Gastrocnemius medialis (tissue), 4 donors: ENCODE measurements at regions not wholly inside any gene's neighbourhood (a gene's known extent, or its start where the extent isn't known, plus 50 kb on each side); places are given as distances from the start of the nearest gene placed in this dataset.

Source experiments
- ATAC-seq, 2 donors: fragments of 150-250 bp; one replicate each; pipeline ENCODE4 v1.9.1; 2016
- DNase-seq, 2 donors: peaks; one replicate each; pipeline ENCODE4 v3.0.0-alpha.2; 2019
- H3K27ac ChIP-seq, 4 donors: fragments of 200-600 bp; sonication (generic); 1 replicate in 1 of 4; 2 replicates in 3 of 4; pipeline ENCODE4 v1.5.1; 2016 to 2018; ENCODE audit warnings: mild to moderate bottlenecking in 2 of 4, moderate library complexity in 1 of 4
- H3K27me3 ChIP-seq, 3 donors: fragments of 200-600 bp; sonication (generic) in 2 of 3; 1 replicate in 1 of 3; 2 replicates in 2 of 3; pipeline versions ENCODE4 v1.5.1 to v1.6.0; 2016 to 2019; ENCODE audit warnings: mild to moderate bottlenecking in 1 of 3, moderate library complexity in 1 of 3
- H3K36me3 ChIP-seq, 2 donors: fragments of 200-600 bp; sonication (generic) in 1 of 2; one replicate each; pipeline ENCODE4 v1.5.1; 2017 to 2018
- H3K4me1 ChIP-seq, 2 donors: fragments of 200-600 bp; sonication (generic) in 1 of 2; one replicate each; pipeline ENCODE4 v1.5.1; 2016 to 2017; ENCODE audit warnings: mild to moderate bottlenecking in 2 of 2
- H3K4me3 ChIP-seq, 4 donors: fragments of 200-600 bp; sonication (generic) in 3 of 4; 1 replicate in 1 of 4; 2 replicates in 3 of 4; pipeline ENCODE4 v1.5.1; 2016 to 2019; ENCODE audit warnings: mild to moderate bottlenecking in 2 of 4
- H3K9me3 ChIP-seq, 3 donors: fragments of 200-600 bp; sonication (generic) in 2 of 3; 1 replicate in 1 of 3; 2 replicates in 2 of 3; pipeline ENCODE4 v1.5.1; 2016 to 2019
- CTCF ChIP-seq, 5 experiments: fragments of 450-650 bp in 3 of 5; fragments of 200-600 bp in 2 of 5; sonication (generic) in 2 of 5; IDR thresholded peaks in 4 of 5; conservative IDR thresholded peaks in 1 of 5; 1 replicate in 4 of 5; 2 replicates in 1 of 5; pipeline ENCODE4 v1.5.1; 2016 to 2019; ENCODE audit warnings: antibody characterized with exemption in 5 of 5, mild to moderate bottlenecking in 3 of 5, moderate library complexity in 3 of 5
- POLR2A ChIP-seq, 2 donors: fragments of 450-650 bp; IDR thresholded peaks; one replicate each; pipeline ENCODE4 v1.6.1; 2017; ENCODE audit warnings: antibody characterized with exemption in 2 of 2, mild to moderate bottlenecking in 2 of 2, moderate library complexity in 2 of 2
- in situ Hi-C, 4 donors: fragments of 200-750 bp; cut with MboI; loops; one replicate each; pipeline versions ENCODE4 v1.15.0 to v1.8.0; 2017; ENCODE audit warnings: low sequenced_read_pairs in 4 of 4
- intact Hi-C: fragments of 100-400 bp; cut with DNase I; formaldehyde crosslinking; loops from one replicate; pipeline ENCODE4 v1.15.1; 2023; ENCODE audit warnings: low total_unique reads

- Histone ChIP-seq H3K27me3 (no peaks in the 10 kb centered on the region), H3K4me1 (no peaks in the 10 kb centered on the region), H3K4me3 (no peak overlapping the region), H3K27ac (no peak overlapping the region), H3K36me3 (no peaks in the 10 kb centered on the region), H3K9me3 (no peaks in the 10 kb centered on the region)
- in situ Hi-C loops (no loop called here), intact Hi-C loops (no loop called here)
- no peak for TF ChIP-seq CTCF (IDR thresholded peaks at IDR 0.05 in 4 of 5, conservative IDR thresholded peaks at IDR 0.05 in 1 of 5)
- no peak for TF ChIP-seq POLR2A (IDR thresholded peaks at IDR 0.05)
- DNase-seq (no peak), ATAC-seq (no peak)
Measured at GRCh38 chr17:33481652-33482051, 188.6 kb upstream of the ASIC2 start.

- no peaks in the 10 kb centered on the region for H3K27me3 ChIP-seq
- DNase-seq (no peak), ATAC-seq (no peak)
- no peaks in the 10 kb centered on the region for H3K4me1 ChIP-seq
- intact Hi-C loops = no loop called here
- no peak overlapping the region for H3K4me3 ChIP-seq
- H3K36me3 ChIP-seq = no peaks in the 10 kb centered on the region
- in situ Hi-C loops = no loop called here
- no peaks in the 10 kb centered on the region for H3K9me3 ChIP-seq
- TF ChIP-seq CTCF (IDR thresholded peaks at IDR 0.05 in 4 of 5, conservative IDR thresholded peaks at IDR 0.05 in 1 of 5) = no peak
- no peak for TF ChIP-seq POLR2A (IDR thresholded peaks at IDR 0.05)
- no peak overlapping the region for H3K27ac ChIP-seq
Measured at GRCh38 chr17:33482636-33483035, 189.5 kb upstream of the ASIC2 start.

- intact Hi-C loops = no loop called here
Measured at GRCh38 chr17:33484559-33484958, 191.5 kb upstream of the ASIC2 start.

GRCh38 chr17:33486135-33486885 is 193.2 kb upstream of the ASIC2 start:
- no peaks in the 10 kb centered on the region for H3K9me3 ChIP-seq
- in situ Hi-C loops (no loop called here), intact Hi-C loops (no loop called here)
- H3K27me3 ChIP-seq = no peaks in the 10 kb centered on the region
- H3K27ac ChIP-seq = no peak overlapping the region
- TF ChIP-seq POLR2A (IDR thresholded peaks at IDR 0.05) (no peak), CTCF (IDR thresholded peaks at IDR 0.05 in 4 of 5, conservative IDR thresholded peaks at IDR 0.05 in 1 of 5) (no peak)
- H3K4me1 ChIP-seq = no peaks in the 10 kb centered on the region
- ATAC-seq (no peak), DNase-seq (no peak)
- H3K36me3 ChIP-seq = no peaks in the 10 kb centered on the region
- H3K4me3 ChIP-seq = no peak overlapping the region

More at GRCh38 chr17:33484559-33484958, 191.5 kb upstream of the ASIC2 start:
- Histone ChIP-seq H3K27me3 (no peaks in the 10 kb centered on the region), H3K4me3 (no peak overlapping the region), H3K36me3 (no peaks in the 10 kb centered on the region), H3K9me3 (no peaks in the 10 kb centered on the region), H3K27ac (no peak overlapping the region), H3K4me1 (no peaks in the 10 kb centered on the region)
- TF ChIP-seq POLR2A (IDR thresholded peaks at IDR 0.05) (no peak), CTCF (IDR thresholded peaks at IDR 0.05 in 4 of 5, conservative IDR thresholded peaks at IDR 0.05 in 1 of 5) (no peak)
- in situ Hi-C loops = no loop called here
- ATAC-seq (no peak), DNase-seq (no peak)
